GM20000 (cell line): ENCODE measurements at regions not wholly inside any gene's neighbourhood (a gene's known extent, or its start where the extent isn't known, plus 50 kb on each side); places are given as distances from the start of the nearest gene placed in this dataset.

Experiments
- DNase-seq: peaks from one replicate; pipeline ENCODE4 v3.0.0; 2012; ENCODE audit warnings: low spot score
- CTCF ChIP-seq: IDR thresholded peaks from 2 replicates; pipeline ENCODE4 v1.5.1; 2012; ENCODE audit warnings: mild to moderate bottlenecking, control low read depth; ENCODE audit errors: extremely low read depth, missing control alignments

DNA sequence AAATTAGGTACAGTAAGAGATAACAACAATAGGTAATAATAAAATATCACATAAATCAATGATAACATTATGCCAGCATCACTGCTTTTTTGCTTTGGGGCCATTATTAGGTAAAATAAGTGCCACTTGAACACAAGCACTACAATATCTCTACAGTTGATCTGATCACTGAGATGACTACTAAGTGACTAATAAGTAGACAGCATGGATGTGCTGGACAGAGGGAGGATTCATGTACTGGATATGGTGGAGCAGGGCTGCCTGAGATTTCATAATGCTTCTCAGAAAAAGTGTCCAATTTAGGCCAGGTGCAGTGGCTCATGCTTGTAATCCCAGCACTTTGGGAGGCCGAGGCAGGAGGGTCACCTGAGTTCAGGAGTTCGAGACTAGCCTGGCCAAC lies 137.8 kb upstream of the IL1RAPL2 start:
- no peak for TF ChIP-seq CTCF
- DNase-seq = no peak

- no peak for TF ChIP-seq CTCF
- no peak for DNase-seq
Observed at GRCh38 chrX:104427693-104428092, 138.3 kb upstream of the IL1RAPL2 start.

DNA sequence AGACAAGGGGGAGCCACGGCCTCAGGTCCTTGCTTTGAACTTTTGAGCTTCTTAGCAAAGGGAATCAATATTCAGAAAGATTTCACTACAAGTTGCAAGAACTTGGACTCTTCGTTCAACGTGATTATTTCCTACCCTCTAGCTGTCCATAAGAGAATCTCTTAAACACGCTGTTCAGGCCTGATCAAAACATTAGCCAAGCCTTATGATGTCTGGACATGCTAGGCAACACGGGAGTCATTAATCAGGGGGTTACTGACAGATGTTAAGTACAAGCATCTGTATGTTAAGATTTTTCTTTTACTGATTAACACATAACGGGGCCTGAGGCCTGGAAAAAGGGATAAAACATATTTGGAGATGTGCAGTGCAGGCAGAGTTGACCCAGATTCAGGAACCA lies 138.9 kb upstream of the IL1RAPL2 start:
- no peak for DNase-seq
- TF ChIP-seq CTCF = no peak

DNA sequence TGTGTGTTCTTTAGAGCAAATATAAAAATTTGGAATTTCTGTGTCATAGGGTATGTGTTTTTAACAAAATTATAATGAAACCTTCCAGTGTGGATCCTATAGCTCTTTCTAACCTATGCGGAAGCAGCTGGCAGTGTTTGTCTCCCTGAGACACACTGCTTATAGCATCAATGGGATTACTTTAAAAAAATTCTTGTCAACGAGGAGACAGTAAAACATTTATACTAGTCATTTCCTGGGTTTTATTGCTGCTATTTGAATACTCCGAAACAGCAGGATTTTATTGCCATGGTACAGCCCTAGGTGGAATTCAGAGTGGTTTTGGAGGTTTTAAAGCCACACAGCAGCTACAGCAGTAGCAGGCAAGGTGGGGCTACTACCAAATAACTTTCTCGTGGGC lies 145.1 kb upstream of the IL1RAPL2 start:
- no peak for DNase-seq
- TF ChIP-seq CTCF = no peak

DNA sequence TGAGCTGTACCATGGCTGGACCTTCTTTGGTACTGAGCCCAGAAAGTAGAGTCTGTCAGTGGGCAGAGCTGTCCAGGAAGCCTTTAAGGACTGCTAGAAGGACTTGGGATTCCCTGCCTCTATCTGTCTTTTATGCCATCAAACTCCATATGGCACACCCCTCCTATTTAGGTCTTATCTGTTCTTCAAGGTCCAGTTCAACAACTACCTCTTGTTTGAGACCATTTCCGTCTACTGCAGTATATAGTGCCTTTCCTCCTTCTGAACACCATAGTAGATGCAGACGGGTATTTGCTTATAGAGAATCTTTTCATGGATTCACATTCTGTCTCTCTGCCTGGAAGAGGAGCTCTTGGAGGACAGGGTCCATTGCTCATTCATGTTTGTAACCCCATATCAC lies 146.1 kb upstream of the IL1RAPL2 start:
- no peak for DNase-seq
- TF ChIP-seq CTCF = no peak

- TF ChIP-seq CTCF = no peak
- DNase-seq = no peak
Observed at GRCh38 chrX:104419211-104419610, 146.8 kb upstream of the IL1RAPL2 start.

- DNase-seq = no peak
- TF ChIP-seq CTCF = no peak
Observed at GRCh38 chrX:104411800-104412199, 154.2 kb upstream of the IL1RAPL2 start.
